HG03108 (cell line): ENCODE measurements at regions not wholly inside any gene's neighbourhood (a gene's known extent, or its start where the extent isn't known, plus 50 kb on each side); places are given as distances from the start of the nearest gene placed in this dataset.

Experiments
- ATAC-seq: cut with Tn5 transposase; IDR thresholded peaks from one replicate; pipeline ENCODE4 v1.9.1; 2021; ENCODE audit warnings: moderate library complexity; ENCODE audit not compliant: unreplicated experiment

GRCh38 chr1:110765640-110766335 lies 91.0 kb upstream of the KCNA3 start:
- peak; percentile 47 for ATAC-seq

GRCh38 chr1:110763149-110763548 lies 88.4 kb upstream of the KCNA3 start:
- no peak for ATAC-seq

DNA sequence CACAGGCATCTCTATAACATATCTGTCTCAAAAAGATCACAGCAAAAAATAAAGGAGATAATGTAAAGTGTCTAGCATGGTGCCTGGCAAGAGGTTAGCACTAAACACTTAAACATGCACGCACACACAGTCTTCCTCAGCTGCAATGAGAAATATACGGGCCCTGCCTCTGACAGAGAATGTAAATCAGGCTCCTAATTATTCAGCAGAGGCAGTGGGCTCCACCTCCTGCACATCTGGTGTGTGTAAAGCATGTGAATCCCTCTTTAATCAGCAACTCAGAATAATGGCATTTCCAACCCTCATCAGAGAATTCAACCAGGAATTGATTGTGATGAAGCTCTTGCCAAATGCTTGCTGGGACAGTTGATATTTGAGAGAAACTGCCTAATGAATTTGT lies 85.6 kb upstream of the KCNA3 start:
- no peak for ATAC-seq

- ATAC-seq, result no peak
Observed at GRCh38 chr1:110756506-110756905, 81.8 kb upstream of the KCNA3 start.

DNA sequence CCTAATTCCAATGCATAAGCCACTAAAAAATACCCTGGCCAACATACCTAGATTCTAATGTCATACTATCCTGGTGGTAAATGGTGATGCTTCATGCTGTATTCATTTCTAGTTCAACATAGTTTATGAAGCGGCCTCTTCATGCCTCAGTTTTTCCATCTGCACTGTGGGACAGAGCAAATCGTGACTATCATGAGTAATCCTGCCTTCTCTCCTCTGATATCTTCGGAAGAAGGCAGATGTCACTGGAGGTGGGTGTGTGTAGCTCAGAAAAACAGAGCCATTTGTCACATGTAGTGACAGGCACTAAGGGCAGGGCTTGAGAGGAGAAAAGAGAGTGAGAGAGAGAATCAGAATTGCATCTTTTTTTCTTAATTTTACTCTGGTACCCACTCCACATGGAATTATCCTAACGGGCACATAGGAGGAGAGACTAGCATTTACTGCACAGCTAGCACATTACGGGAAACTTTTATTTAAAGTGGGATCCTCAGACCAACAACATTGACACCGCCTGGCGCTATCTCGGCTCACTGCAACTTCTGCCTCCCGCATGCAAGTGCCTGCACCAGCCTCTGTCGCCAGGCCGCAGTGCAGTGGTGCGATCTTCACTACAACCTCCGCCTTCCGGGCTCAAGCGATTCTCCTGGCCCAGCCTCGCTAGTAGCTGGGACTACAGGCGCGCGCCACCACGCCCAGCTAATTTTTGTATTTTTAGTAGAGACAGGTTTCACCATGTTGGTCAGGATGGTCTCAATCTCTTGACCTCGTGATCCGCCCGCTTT lies 78.4 kb upstream of the KCNA3 start:
- no peak for ATAC-seq

- no peak for ATAC-seq
Observed at GRCh38 chr1:110750562-110750961, 75.8 kb upstream of the KCNA3 start.

DNA sequence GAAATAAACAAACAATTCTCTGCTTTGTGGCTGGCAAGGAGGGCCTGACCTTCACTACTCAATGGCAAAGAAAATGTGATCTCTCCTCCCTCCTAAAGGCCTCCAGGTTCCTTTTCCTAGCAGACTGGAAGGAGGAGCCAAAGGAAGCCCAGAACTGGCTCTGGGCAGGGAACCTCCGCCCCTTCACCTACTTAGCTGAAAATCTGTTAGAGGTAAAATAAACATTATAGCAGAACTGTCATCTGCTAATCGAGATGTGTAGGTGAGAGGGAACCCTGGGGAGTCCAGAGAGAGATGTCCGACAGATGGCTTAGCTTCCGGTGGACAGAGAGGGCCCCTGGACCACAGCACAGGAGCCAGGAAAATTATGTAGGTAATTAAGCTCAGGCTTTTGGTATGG lies 75.2 kb upstream of the KCNA3 start:
- no peak for ATAC-seq

- no peak for ATAC-seq
Observed at GRCh38 chr1:110746644-110747259, 72.0 kb upstream of the KCNA3 start.

DNA sequence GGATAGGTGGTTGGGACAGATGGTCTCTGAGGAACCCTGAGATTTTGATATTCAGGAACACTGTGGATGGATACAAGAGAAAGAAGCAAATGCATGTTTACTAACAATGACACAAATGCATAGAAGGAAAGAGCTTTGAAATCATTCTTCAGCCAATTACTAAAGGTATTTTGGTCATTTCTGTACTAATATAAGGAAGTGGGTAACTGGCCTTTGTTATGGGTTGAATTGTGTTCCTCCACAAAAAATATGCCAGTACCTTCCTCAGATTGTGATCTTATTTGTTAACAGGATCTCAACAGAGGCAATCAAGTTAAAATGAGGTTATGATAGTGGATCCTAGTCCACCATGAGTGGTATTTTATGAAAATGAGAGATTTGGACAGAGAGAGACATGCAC lies 68.7 kb upstream of the KCNA3 start:
- ATAC-seq, result no peak

- no peak for ATAC-seq
Observed at GRCh38 chr1:110736900-110737605, 62.3 kb upstream of the KCNA3 start.

DNA sequence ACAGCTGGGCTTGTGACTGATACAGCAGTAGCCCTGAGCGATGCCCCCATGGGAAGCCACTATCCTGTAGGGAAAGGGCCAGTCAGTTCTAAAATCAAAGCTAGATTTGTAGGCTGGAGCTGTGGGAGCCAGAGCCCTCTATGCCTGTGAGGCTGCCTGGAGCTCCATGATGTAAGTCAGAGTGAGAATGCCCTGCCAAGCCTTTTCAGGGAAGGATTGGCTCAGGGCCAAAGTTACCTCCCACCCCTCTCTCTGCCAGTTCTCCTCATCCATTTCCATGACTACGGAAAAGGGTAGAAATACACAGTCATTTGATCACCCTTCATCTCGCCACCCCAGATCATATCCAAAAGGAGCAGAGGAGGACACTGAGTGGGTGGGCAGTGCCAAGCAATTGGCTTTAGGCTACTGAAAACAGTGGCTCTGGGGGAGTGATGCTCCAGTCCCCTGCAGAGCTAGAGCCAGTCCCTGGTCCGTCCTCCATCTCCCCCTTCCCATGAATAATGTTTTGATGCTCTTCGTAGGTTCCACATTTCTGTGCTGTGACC lies 59.5 kb upstream of the KCNA3 start:
- ATAC-seq, result no peak

DNA sequence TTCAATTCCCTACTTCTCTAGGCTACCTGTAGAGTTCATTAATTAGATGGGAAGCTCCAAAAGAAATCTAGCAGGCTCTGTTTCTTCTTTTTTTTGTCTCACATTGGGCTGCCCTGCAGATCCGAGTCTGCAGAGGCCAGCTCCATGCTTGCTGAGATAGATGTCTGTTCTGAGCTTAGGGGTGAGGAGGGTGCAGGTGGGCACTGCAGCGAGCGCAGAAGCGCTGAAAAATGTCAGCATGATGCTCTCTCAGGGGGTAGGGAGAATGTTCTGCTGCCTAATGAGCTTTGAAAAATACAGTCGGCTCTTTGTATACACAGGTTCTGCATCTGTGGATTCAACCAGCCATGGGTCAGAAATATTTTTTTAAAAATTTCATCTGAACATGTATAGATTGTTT lies 56.8 kb upstream of the KCNA3 start:
- no peak for ATAC-seq

- ATAC-seq, result no peak
Observed at GRCh38 chr1:110728388-110729001, 53.8 kb upstream of the KCNA3 start.

DNA sequence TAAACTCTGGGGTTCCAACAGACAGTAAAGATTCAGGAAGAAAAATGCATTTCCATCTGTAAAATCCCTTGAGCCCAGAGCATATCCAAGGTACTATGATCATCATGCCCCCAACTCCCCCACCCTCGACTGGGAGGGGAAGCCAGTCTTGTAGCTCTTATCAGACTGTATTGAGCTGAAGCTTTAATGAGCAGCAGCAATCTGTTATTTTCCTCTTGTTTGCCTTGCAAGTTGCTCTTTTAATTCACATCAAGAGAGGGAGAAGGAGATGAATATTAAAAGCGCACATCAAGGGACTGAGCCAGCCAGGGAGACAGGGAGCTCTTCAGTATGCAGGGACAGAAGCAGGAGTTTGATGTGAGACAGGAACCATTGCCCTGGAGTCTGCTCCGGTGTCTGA lies 52.5 kb upstream of the KCNA3 start:
- no peak for ATAC-seq

DNA sequence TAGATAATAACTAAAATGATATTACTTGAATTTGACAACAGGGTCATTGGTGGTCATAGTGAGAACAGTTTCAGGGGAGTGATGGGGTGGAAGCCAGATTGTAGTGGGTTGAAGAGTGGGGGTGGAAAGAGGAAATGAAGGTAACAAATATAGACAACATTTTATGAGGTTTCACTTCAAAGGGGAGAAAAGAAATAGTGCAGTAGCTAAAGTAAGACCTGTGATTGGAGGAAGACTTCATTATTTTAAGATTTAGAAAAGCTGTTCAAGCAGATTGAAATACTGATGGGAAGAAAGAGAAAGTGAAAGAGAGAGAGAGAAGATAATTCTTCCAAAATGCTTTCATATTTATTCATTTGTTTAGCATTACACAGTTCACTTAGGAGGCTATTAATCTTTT lies 52.0 kb upstream of the KCNA3 start:
- peak; percentile 89 for ATAC-seq
